Activated CD4-positive, alpha-beta T cell treated with anti-CD3 and anti-CD28 coated beads, Interleukin-2, amount 10 ng/mL, durations not matched to agents 7 days and 5 days (primary cell): ENCODE measurements at regions not wholly inside any gene's neighbourhood (a gene's known extent, or its start where the extent isn't known, plus 50 kb on each side); places are given as distances from the start of the nearest gene placed in this dataset.

Source experiments
- CTCF ChIA-PET: fragments of 350-600 bp; sonication (Branson Sonifier 250); formaldehyde crosslinking; loops from one replicate; lab custom pipeline; 2021; ENCODE audit warnings: antibody characterized with exemption; lab: Charles Lee
- POLR2A ChIA-PET: fragments of 350-600 bp; sonication (Branson Sonifier 250); formaldehyde crosslinking; loops from one replicate; lab custom pipeline; 2021; ENCODE audit warnings: antibody characterized with exemption; lab: Charles Lee
- DNase-seq: peaks from one replicate; pipeline ENCODE4 v3.0.0-alpha.2; 2020
- H3K27ac Mint-ChIP-seq: one replicate; pipeline ENCODE4 v1.8.0; 2021; ENCODE audit warnings: mild to moderate bottlenecking, moderate library complexity, mixed read lengths
- H3K27me3 Mint-ChIP-seq: one replicate; pipeline ENCODE4 v1.8.0; 2021; ENCODE audit warnings: mixed read lengths
- H3K36me3 Mint-ChIP-seq: one replicate; pipeline ENCODE4 v1.8.0; 2021; ENCODE audit warnings: low read depth, mixed read lengths
- H3K4me1 Mint-ChIP-seq: one replicate; pipeline ENCODE4 v1.8.0; 2021; ENCODE audit warnings: mixed read lengths
- H3K4me3 Mint-ChIP-seq: one replicate; pipeline ENCODE4 v1.8.0; 2021; ENCODE audit warnings: mild to moderate bottlenecking, moderate library complexity, mixed read lengths
- H3K9me3 Mint-ChIP-seq: one replicate; pipeline ENCODE4 v1.8.0; 2021; ENCODE audit warnings: mixed read lengths

- ChIA-PET CTCF (interaction anchor here (1.0 kb wide), 1 partner anchor 24 kb away, joined by 4 read pairs; no protein-coding TSS in a partner anchor), POLR2A (no interaction called here)
- Mint-ChIP-seq H3K4me1 (no peaks in the 10 kb centered on the region), H3K27ac (no peak overlapping the region), H3K9me3 (peaks cover 2% of the 10 kb centered on the region), H3K4me3 (no peak overlapping the region), H3K27me3 (no peaks in the 10 kb centered on the region), H3K36me3 (no peaks in the 10 kb centered on the region)
- DNase-seq: no peak
Measured at GRCh38 chr4:130576218-130576617, 1480.3 kb downstream of the C4orf33 start.

GRCh38 chr4:130591091-130591490 is 1495.1 kb downstream of the C4orf33 start:
- no peak for DNase-seq
- peaks cover 7% of the 10 kb centered on the region for H3K9me3 Mint-ChIP-seq
- no peak overlapping the region for H3K4me3 Mint-ChIP-seq
- no peaks in the 10 kb centered on the region for H3K4me1 Mint-ChIP-seq
- no peaks in the 10 kb centered on the region for H3K27me3 Mint-ChIP-seq
- ChIA-PET POLR2A (no interaction called here), CTCF (no interaction called here)
- H3K27ac Mint-ChIP-seq: no peak overlapping the region
- no peaks in the 10 kb centered on the region for H3K36me3 Mint-ChIP-seq

GRCh38 chr4:130600706-130601105 is 1504.8 kb downstream of the C4orf33 start:
- CTCF ChIA-PET: no interaction called here
- H3K36me3 Mint-ChIP-seq: no peaks in the 10 kb centered on the region

GRCh38 chr4:130603043-130603442 is 1507.1 kb downstream of the C4orf33 start:
- Mint-ChIP-seq H3K4me1 (no peaks in the 10 kb centered on the region), H3K27me3 (no peaks in the 10 kb centered on the region), H3K27ac (no peak overlapping the region), H3K36me3 (no peaks in the 10 kb centered on the region), H3K4me3 (no peak overlapping the region), H3K9me3 (no peaks in the 10 kb centered on the region)
- ChIA-PET CTCF (no interaction called here), POLR2A (no interaction called here)
- DNase-seq: no peak

More at GRCh38 chr4:130600706-130601105, 1504.8 kb downstream of the C4orf33 start:
- Mint-ChIP-seq H3K9me3 (no peaks in the 10 kb centered on the region), H3K4me1 (no peaks in the 10 kb centered on the region), H3K27me3 (no peaks in the 10 kb centered on the region), H3K4me3 (no peak overlapping the region), H3K27ac (no peak overlapping the region)
- DNase-seq: no peak
- POLR2A ChIA-PET: no interaction called here

- DNase-seq: no peak
- CTCF ChIA-PET: no interaction called here
- H3K4me3 Mint-ChIP-seq: no peak overlapping the region
- H3K9me3 Mint-ChIP-seq: no peaks in the 10 kb centered on the region
- H3K27ac Mint-ChIP-seq: no peak overlapping the region
- no peaks in the 10 kb centered on the region for H3K27me3 Mint-ChIP-seq
- no peaks in the 10 kb centered on the region for H3K4me1 Mint-ChIP-seq
- no peaks in the 10 kb centered on the region for H3K36me3 Mint-ChIP-seq
- POLR2A ChIA-PET: no interaction called here
Measured at GRCh38 chr4:130608121-130608520, 1512.2 kb downstream of the C4orf33 start.

GRCh38 chr4:130628531-130628930 is 1532.6 kb downstream of the C4orf33 start:
- ChIA-PET CTCF (no interaction called here), POLR2A (no interaction called here)
- Mint-ChIP-seq H3K27ac (no peak overlapping the region), H3K4me1 (no peaks in the 10 kb centered on the region), H3K27me3 (no peaks in the 10 kb centered on the region), H3K36me3 (no peaks in the 10 kb centered on the region), H3K4me3 (no peak overlapping the region), H3K9me3 (no peaks in the 10 kb centered on the region)
- DNase-seq: no peak

- H3K4me1 Mint-ChIP-seq: no peaks in the 10 kb centered on the region
- POLR2A ChIA-PET: no interaction called here
- no peak for DNase-seq
- no peaks in the 10 kb centered on the region for H3K36me3 Mint-ChIP-seq
- H3K9me3 Mint-ChIP-seq: no peaks in the 10 kb centered on the region
- H3K27me3 Mint-ChIP-seq: no peaks in the 10 kb centered on the region
- H3K4me3 Mint-ChIP-seq: no peak overlapping the region
- CTCF ChIA-PET: interaction anchor here (0.6 kb wide), 1 partner anchor 15 kb away, joined by 5 read pairs; no protein-coding TSS in a partner anchor
- no peak overlapping the region for H3K27ac Mint-ChIP-seq
Measured at GRCh38 chr4:130632731-130633604, 1537.0 kb downstream of the C4orf33 start.

- H3K4me1 Mint-ChIP-seq: no peaks in the 10 kb centered on the region
Measured at GRCh38 chr4:130636486-130636885, 1540.5 kb downstream of the C4orf33 start.

GRCh38 chr4:130640592-130640991 is 1544.6 kb downstream of the C4orf33 start:
- Mint-ChIP-seq H3K27me3 (no peaks in the 10 kb centered on the region), H3K9me3 (no peaks in the 10 kb centered on the region), H3K4me3 (no peak overlapping the region), H3K36me3 (no peaks in the 10 kb centered on the region), H3K27ac (no peak overlapping the region), H3K4me1 (no peaks in the 10 kb centered on the region)
- POLR2A ChIA-PET: no interaction called here
- no peak for DNase-seq
- CTCF ChIA-PET: no interaction called here

More at GRCh38 chr4:130636486-130636885, 1540.5 kb downstream of the C4orf33 start:
- POLR2A ChIA-PET: no interaction called here
- Mint-ChIP-seq H3K4me3 (no peak overlapping the region), H3K9me3 (no peaks in the 10 kb centered on the region), H3K27ac (no peak overlapping the region), H3K36me3 (no peaks in the 10 kb centered on the region), H3K27me3 (no peaks in the 10 kb centered on the region)
- CTCF ChIA-PET: interaction anchor here (0.6 kb wide), 1 partner anchor 276 kb away, joined by 5 read pairs; no protein-coding TSS in a partner anchor
- DNase-seq: no peak

GRCh38 chr4:130646886-130647285 is 1550.9 kb downstream of the C4orf33 start:
- no peak for DNase-seq
- Mint-ChIP-seq H3K27ac (no peak overlapping the region), H3K9me3 (no peaks in the 10 kb centered on the region), H3K27me3 (no peaks in the 10 kb centered on the region), H3K4me1 (no peaks in the 10 kb centered on the region), H3K36me3 (no peaks in the 10 kb centered on the region), H3K4me3 (no peak overlapping the region)
- ChIA-PET POLR2A (no interaction called here), CTCF (no interaction called here)

- ChIA-PET CTCF (interaction anchor here (0.7 kb wide), 2 partner anchors 11 to 15 kb away, joined by 3 to 5 read pairs; no protein-coding TSS in a partner anchor), POLR2A (no interaction called here)
- Mint-ChIP-seq H3K4me3 (no peak overlapping the region), H3K4me1 (no peaks in the 10 kb centered on the region), H3K9me3 (no peaks in the 10 kb centered on the region), H3K36me3 (no peaks in the 10 kb centered on the region), H3K27me3 (no peaks in the 10 kb centered on the region), H3K27ac (no peak overlapping the region)
- DNase-seq: no peak
Measured at GRCh38 chr4:130648570-130648969, 1552.6 kb downstream of the C4orf33 start.

- ChIA-PET CTCF (no interaction called here), POLR2A (no interaction called here)
Measured at GRCh38 chr4:130653842-130654241, 1557.9 kb downstream of the C4orf33 start.

GRCh38 chr4:130659320-130659719 is 1563.4 kb downstream of the C4orf33 start:
- no peaks in the 10 kb centered on the region for H3K27me3 Mint-ChIP-seq
- no peaks in the 10 kb centered on the region for H3K36me3 Mint-ChIP-seq
- no peak overlapping the region for H3K4me3 Mint-ChIP-seq
- ChIA-PET POLR2A (no interaction called here), CTCF (interaction anchor here (0.5 kb wide), 1 partner anchor 11 kb away, joined by 3 read pairs; no protein-coding TSS in a partner anchor)
- H3K4me1 Mint-ChIP-seq: no peaks in the 10 kb centered on the region
- H3K27ac Mint-ChIP-seq: no peak overlapping the region
- peaks cover 5% of the 10 kb centered on the region for H3K9me3 Mint-ChIP-seq
- no peak for DNase-seq

More at GRCh38 chr4:130653842-130654241, 1557.9 kb downstream of the C4orf33 start:
- no peaks in the 10 kb centered on the region for H3K36me3 Mint-ChIP-seq
- no peaks in the 10 kb centered on the region for H3K4me1 Mint-ChIP-seq
- H3K4me3 Mint-ChIP-seq: no peak overlapping the region
- no peaks in the 10 kb centered on the region for H3K27me3 Mint-ChIP-seq
- DNase-seq: no peak
- peaks cover 5% of the 10 kb centered on the region for H3K9me3 Mint-ChIP-seq
- H3K27ac Mint-ChIP-seq: no peak overlapping the region
